ENCODE measurements at regions not wholly inside any gene's neighbourhood (a gene's known extent, or its start where the extent isn't known, plus 50 kb on each side); places are given as distances from the start of the nearest gene placed in this dataset.
"Not testable (repeated sequence)": the region's sequence is repeated elsewhere in the genome, so short reads cannot be mapped to it uniquely, and the experiment has no call there.

DNA sequence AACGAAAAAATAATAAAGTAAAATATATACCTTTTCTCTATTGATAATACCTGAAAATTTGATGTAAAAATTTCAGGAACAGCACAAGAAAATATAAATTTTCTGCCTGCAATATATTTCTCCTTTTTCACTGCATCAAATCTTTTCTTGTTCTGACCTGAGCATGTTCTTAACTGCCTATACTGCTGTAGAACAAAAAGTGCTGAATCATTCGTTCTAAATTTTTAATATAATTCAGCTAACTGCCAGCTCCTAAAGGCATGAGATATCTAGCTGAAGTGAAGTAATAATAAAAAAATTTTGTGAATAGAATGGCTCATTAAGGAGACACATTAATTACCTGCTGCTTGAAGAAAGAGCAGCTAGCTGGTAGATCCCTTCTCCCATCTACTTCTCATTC, 188.6 kb upstream of the FKBP1C start:
- no peak for DNase-seq

DNA sequence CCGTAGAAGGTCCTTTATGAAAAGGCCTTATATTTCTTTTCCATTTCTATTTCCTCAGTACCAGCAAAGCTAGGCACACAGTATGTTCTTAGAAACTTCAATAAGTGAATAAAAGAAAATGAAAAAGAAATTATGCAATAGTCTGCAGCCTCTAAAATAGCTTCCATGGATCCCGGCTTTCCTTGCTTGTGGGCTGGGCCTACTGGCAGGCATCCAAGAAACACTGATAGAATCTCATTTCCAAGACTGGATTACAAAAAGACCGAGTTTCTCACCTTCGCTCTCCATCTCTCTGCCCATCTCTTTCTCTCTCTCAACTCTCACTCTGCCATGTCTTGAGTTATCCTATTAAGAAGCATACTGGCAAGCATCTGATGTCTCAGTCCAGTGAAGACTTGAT, 187.5 kb upstream of the FKBP1C start:
- DNase-seq = no peak

DNA sequence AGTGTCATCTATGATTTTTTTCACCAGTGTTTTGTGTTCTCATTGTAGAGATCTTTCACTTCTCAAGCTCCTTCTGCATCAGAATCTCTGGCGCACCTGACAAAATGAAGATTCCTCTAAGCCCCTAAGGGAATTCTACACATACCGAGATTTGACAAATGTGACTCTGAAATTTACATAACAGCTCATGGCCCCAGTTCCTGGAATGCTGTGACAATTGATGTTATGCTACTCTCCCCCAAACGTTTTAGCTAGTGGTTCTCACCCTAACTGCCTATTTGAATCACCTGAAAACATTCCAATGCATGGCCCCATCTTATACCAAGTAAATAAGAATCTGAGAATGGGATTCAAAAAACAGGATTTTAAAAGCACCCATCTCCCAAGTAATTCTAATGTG, 162.1 kb upstream of the FKBP1C start:
- no peak for DNase-seq

DNA sequence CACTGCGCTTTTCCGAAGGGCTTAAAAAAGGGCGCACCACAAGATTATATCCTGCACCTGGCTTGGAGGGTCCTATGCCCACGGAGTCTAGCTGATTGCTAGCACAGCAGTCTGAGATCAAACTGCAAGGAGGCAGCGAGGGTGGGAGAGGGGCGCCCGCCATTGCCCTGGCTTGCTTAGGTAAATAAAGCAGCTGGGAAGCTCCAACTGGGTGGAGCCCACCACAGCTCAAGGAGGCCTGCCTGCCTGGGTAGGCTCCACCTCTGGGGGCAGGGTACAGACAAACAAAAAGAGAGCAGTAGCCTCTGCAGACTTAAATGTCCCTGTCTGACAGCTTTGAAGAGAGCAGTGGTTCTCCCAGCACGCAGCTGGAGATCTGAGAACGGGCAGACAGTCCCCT, 158.1 kb upstream of the FKBP1C start:
- DNase-seq = not testable (repeated sequence)

DNA sequence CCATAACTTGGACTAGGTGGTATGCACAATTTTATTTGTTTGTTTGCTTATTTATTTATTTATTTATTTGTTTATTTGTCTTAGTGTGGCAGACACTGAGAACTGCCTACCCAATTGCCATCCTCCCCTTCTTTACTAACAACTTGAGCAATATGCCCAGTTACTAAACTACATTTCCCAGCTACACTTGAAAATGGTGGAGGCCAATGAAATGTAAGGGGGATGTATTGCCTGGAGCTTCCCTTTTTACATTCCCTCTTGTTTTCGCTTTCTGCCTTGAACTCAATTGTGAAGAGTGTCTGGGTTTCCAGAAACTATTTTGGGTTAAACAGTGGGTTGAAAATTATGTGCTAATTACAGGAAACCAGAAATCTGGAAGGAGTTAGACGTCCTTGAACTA, 152.7 kb upstream of the FKBP1C start:
- DNase-seq = no peak

DNA sequence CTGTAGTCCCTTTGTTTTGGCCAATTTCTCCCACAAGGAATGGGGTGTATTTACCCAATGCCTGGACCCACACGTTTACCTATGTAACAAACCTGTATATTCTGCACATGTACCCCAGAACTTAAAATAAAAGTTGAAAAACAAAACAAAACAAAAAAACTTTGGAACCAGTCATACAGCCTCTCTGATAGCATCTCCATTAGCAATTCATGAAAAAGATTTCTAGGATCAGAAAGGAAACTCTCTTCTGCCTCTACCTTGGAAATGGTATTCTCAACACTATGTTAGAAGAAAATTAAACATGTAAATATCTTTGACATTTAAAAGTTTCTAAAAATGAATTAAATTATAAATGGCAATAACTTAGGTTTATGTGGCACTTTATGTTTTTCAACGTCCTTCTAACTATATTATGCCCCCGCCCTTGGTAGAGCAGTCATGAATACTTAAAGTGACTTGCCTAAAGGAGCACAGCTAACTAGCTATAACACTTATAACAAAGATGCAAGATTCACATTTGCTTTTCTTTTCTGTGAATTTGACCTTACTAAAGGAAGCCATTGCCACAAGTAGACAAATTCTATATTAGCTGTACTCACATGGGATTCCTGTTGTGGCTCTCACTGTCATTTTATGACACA, 147.5 kb upstream of the FKBP1C start:
- no peak for DNase-seq

DNA sequence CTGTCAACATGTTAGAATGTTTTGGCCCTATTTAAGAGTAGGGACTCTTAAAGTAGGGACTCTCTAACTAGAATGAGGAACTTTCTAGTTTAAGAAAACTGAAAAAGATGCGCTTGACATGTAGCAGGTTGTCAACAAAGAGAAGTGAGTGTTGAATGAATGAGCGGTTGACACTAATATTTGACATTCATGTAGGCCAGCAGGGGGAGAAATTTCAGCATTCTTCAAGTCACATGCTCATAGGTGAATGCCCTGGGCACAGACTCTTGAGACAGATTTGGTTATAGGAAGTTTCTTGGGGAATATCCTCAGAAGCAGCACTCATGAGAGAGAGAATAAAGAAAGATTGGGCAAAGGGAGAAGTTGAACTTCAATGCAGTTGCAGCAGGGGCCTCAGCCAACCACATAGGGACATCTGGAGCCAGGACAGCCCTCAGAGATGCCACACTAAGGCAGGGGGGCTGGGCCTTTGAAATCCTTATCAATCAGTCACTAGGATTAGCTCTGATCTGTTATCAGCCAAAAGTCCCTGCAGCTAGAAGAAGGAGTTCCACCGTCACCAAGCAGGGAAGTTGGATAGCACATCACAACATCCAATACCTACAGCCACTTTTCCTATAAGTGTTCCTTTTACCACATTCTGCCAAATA, 145.1 kb upstream of the FKBP1C start:
- no peak for DNase-seq

DNA sequence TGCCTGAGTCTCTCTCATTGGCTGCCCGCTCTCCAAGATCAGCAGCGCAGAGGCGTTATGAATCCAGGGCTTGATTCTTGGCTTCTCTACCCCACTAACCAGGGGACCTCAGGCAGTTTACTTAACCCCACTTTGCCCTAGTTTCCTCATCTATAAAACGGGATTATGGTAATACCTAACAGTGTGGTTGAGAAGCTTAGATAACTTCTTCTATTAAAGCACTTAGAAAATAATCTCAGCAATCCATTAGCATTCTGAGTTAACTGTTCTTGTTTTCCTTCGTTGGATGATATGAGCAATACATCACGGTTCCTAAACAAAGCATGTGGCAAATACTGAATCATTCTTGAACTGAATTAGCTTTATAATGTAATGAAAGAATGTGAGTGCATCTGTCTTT, 116.3 kb upstream of the FKBP1C start:
- no peak for DNase-seq

DNA sequence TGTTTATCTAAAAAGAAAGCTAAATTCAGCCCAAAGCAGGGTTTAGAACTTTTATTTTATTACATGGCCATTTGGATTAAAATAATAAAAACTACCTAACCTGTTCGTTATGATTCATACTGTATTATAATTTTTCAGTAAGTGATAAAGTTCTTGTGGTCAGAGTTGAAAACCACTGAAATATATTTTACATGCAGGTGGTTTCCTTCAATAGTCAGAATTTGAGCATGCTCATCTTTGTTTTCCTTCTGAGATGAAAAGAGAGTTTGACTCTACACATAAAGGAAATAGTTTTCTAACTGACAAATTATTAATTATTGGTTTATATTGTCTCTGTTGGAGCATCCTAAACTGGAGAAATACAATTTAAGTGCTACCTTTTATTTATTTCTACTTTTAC, 114.0 kb upstream of the FKBP1C start:
- DNase-seq = no peak

DNA sequence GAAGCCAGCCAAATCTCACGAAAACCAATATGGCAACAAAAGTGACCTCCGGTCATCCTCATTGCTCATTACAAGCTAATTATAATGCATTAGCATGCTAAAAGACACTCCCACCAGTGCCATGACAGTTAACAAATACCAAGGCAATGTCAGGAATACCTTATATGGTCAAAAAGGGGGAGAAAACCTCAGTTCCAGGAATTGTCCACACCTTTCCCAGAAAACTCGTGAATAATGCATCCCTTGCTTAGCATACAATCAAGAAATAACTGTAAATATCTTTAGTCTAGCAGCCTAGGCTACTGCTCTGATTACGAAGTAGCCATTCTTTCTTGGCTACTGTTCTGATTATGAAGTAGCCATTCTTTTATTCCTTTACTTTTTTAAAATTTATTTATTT, 112.5 kb upstream of the FKBP1C start:
- DNase-seq = no peak

DNA sequence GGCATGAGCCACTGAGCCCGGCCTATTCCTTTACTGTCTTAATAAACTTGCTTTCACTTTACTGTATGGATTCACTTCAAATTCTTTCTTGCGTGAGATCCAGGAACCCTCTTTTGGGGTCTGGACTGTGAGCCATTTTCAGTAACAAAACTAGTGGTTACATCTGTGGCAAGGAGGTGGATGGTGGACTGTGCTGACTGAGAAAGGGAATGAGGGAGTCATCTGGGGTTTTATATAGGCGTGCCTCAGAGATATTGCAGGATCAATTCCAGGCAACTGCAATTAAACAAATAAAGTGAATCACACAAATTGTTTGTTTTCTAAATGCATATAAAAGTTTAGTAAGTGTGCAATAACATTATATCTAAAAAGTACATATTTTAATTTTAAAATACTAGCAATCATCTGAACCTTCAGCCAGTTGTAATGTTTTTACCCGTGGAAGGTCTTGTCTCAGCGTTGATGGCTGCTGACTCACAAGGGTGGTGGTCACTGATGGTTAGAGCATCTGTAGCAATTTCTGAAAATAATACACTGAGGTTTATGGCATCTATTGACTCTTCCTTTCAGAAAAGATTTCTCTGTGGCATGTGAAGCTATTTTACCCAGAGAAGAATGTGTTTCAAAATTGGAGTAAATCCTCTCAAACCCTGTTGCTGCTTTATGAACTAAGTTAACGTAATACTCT, 111.4 kb upstream of the FKBP1C start:
- no peak for DNase-seq

DNA sequence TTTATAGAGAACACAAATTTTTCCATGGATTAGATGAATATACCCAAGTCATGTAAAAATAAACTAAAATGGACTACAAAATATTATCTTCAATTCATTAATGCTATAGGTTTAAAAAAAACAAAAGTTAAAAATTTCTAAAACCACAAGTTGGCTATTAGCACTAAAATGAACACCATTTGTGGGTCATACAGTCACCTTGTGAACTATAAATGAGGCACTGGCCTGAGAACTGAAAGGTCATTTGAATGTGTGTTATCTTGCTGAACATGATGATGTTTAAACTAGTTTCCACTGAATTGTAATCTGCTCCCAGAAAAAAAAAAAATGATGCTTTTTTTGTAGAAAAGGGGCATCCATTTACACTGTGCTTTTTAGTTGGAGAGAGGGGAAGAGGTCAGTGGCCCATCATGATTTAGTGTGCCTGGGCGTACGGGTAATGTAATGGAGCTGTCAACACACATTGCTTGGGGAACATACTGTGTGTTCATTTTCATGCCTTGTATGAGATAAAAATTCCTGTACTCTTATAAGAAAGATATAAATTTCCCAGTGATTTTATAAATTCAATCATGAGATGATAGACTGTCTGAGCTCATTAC, 96.6 kb upstream of the FKBP1C start:
- DNase-seq = no peak

DNA sequence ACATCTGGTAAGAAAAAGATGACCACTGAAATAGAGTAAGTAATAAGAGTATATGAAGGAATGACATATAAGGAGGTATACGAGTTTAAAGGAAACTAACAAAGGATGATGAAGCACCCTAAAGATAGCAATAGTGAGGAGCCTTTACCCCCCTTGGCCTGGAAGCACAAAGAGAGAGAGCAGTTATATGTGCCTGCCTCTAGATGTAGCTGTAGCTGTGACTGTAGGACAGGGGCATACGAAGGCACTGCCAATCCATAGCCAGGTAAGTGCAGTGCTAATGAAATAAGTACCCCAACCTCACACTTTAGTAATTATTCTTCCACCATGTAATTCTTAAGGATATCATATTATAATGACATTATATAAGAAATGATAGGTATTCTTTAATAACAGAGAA, 90.1 kb upstream of the FKBP1C start:
- DNase-seq = no peak

DNA sequence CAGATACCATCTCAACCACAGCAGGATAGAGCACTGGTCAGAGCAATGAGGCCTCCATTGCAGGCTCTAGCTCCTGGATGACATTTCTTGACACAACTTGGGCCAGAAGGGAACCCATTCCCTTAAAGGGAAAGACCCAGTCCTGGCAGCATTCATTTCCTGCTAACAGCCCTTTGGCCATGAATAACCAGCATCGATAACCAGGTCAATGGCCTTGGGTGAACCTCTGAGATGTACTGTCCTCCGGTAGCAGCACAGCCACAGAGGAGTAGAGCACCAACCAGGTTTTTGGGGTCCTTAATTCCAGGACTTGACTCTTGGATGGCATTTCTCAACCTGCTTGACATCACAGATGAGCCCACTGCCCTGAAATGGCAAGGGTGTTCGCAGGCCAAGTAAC, 71.2 kb upstream of the FKBP1C start:
- DNase-seq = no peak

DNA sequence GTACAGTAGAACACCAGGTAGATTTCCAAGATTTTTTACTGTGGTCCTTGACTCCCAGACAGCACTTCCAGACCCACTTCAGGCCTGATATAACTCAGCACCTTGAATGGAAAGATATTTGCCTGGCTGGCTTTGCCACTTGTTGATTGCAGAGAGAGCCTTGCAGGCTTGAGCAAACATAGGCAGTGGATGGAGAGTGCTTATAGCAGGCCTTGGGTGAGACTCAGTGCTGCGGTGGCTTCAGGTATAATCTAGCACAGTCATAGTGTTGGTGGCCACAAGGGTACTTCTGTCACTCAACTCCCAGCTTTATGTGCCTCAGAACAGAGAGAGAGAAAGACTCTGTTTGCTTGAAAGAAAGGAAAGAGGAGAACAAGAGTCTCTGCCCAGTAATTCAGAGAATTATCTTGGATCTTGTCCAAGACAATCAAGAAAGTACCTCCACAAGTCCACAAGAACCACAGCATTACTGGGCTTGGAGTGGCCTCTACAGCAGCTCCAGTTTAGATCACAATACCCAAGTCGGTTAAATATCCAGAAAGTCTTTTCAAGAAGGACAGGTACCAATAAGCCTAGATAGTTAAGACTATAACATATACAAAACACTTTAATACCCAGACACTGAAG, 70.5 kb upstream of the FKBP1C start:
- no peak for DNase-seq

DNA sequence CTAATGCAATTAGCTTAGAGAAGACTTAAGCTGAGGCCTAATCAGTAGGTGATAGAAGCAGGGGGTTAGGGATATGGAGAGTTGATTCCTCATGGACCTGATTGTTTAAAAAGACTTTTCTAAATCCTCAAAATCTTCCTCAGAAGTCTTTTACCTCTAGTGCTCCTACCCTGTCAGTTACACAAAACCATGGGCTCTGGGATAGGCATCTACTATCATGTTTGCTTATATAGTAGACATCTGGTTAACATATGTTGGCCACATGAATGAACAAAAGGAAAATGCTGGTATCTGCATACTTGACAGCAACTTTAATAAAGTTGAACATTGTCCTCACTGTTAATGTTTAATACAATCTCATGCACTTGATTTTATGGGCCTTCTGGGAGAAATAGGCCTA, 61.5 kb upstream of the FKBP1C start:
- DNase-seq = no peak

DNA sequence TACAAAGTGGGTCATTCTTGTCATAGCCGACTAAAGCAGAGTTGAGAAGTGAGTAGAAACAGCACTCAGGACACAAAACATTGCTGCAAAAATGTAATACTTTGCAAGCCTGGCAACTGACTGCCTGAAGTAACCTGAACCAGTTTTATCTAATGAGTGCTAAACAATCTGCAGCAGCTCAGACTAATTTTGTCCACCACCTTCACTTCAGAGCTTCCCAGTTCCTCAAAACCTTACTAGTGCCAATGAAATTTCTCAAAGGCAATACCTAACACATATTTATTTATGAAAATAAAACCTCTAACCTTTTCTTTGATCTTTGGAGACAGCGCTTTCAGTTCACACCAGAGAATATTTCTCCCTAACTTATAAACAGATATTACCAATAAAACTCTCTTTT, 56.7 kb upstream of the FKBP1C start:
- DNase-seq = no peak
